HG03175 (cell line): ENCODE measurements at regions not wholly inside any gene's neighbourhood (a gene's known extent, or its start where the extent isn't known, plus 50 kb on each side); places are given as distances from the start of the nearest gene placed in this dataset.

Experiments
- ATAC-seq: cut with Tn5 transposase; IDR thresholded peaks from one replicate; pipeline ENCODE4 v1.9.1; 2021; ENCODE audit warnings: mild to moderate bottlenecking, moderate library complexity; ENCODE audit not compliant: unreplicated experiment

DNA sequence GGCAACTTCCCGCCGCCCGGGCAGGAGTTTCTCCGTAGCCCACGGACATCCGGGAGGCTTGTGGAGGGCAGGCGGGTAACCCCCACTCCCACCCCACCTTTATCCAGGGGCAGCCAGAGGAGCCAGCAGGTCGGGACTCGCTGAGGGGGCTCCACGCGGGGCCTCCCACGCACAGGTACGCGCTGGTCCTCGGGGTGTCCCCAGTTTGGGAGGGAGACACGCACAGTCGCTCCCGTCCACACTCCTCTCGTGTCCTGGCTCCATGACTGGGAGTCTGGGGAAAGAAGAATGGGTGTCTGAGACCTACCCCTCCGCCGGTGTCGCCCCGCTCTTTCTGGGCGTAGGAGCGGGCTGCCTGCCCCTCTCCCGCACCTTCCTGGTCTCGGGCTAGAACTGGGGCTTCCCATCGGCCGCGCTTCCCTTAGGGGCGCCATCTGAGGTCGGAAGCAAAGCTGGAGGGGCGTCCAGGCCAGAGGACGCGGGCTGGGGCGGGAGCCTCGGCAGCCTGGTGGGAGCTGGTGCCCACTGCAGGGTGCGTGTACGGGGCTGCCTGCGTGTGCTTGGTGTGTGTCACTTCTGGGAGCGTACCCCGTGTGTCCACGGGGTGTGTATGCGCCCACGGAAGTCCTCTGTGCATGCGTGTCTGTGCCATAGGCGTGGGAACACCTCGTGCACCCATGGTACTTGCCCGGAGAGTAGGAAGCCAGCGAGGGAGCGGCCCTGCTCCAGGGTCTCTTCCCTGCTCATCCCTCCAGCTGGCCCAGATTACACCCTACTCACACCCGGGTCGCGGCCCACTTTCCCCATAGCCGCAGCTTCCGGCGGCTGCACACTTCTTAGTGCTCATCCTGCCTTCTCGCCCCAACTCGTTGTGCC is 73.0 kb upstream of the LEP start:
- ATAC-seq = no peak

DNA sequence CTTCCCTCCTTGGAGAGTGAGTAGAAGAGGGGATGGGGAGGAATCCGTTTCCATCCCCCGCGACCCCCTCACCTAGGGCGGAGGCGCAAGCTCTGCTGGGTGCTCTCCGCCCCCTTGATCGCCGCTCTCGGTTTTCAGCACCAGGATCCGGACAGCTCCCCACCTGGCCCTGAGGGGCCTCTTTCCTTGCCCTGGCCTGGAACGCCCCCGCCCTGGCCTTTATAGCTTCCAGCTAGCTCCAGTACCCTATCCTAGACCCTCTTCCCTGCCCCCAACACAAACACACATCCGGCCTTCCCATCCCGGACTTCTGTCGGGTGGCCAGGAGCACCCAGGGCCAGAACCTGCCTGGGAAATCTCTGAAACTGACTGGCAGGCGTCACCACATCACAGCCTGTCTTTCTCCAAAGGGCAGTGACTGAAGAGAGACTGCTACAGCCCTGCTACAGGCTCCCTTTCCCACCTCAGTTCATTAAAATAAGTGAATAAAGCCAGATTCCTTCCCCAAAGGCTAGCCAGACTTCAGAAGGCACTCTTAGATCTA is 72.3 kb upstream of the LEP start:
- ATAC-seq = no peak

DNA sequence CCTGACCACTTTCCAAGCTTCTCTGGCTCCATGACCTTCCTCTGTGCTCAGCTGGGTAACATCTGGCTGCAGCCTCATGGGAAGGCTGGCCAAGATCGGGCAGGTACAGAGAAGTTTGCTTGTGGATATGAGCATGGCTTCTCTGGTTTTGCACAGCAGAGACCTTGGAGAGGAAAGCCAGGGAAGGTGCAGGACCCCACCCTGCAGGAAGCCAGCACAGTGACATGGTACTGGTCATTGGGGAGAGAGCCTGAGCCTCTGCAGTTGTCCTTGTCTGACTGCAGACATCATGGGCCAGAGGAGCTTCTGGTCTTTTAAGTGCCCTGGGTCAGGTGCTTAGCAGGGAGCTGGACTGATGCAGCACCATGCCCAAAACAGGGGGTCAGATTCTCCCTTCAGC is 70.6 kb upstream of the LEP start:
- ATAC-seq = no peak

DNA sequence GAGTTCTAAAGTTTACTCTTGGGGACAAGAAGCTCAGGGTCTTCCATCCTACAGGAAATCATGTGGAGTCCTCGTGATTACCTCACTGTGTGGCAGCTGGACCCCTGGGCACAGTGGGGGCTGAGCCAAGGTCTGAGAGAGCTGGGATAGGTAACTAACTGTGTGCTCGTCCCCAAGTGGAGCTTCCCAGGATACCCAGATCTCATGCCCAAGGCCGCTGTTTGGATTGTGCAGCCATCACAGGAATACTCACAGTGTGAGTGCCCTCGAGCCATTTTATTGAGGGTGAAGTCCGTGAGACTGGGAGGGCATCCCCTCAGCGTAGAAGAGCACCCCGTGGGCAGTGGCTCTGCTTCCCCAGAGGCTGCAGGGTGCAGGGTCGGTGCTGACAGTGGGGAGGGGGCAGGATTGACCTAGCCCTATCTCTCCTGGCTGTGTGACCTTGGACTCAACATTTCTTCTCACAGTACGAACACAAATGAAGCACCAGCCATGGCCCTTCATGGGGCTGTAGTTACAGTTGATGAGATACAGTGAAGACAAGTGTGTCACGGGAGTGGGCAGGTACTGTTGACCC is 69.6 kb upstream of the LEP start:
- no peak for ATAC-seq

DNA sequence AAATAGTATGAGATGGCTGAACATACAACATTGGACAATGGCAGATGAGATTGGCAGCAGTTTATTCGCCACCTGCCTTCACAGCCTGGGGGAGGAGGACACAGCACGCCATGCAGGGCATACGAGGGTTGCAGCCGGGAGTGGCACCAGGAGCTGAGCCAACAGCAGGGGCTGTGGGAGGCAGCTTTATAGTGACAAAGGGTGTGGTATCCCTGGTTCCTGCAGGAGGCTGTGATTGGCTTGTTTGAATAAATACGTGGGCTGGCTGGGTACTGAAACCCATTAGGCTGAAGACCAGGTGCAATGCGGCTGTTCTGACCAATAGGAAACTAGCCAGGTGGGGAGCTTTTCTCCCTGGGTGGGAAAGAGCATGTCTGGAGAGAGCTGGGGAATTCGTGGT is 68.9 kb upstream of the LEP start:
- ATAC-seq = no peak

DNA sequence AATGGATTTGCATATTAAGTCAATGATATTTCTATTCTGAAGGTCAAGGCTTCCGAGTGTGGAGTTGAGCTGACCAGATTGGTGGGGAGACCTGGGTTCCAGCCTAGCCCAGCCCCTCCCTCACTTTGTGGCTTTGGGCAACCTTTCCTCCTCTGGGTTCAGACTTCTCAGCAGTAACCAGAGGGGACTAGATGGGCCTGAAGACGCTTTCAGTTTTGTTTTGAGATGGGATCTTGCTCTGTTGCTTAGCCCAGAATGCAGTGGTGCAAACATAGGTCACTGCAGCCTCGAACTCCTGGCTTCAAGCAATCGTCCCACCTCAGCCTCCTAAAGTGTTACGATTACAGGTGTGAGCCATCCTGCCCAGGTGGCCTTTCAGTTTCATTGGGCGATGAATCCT is 68.1 kb upstream of the LEP start:
- ATAC-seq = no peak

DNA sequence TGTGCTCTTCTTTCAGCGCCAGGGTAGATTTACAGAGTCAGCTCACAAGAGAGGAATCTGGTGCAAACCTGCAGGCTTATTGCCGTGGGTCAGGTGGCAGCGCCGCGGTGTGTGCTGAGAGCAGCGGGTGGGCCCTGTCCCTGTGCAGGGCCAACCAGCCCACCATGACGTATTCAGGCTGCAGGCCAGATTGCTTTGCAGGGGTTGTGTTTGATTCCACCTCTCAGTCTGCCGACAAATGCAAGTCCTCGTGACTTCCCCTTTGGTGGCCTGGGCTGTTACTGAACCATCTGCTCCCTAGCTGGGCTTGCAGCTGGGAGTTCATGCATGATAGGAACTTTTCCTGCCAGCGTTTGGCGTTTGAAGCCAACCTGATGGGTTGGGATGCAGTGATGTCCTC is 66.7 kb upstream of the LEP start:
- no peak for ATAC-seq

DNA sequence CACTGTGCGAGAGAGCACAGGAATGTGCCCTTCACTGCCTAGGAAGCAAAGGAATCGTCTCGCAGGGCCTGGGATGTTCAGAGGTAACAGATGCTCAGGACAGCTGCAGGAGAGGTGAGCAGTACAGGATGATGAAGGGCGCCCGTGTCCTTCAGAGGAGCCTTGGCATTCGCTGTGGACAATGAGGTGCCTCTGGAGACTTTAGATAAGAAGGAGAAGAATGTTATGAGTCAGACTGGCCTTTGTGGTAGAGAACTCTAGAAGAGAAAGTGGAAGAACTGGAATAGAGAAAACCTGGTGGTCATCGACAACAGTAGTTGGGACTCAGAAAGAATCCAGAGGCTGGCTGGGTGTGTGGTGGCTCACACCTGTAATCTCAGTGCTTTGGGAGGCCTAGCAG is 64.4 kb upstream of the LEP start:
- no peak for ATAC-seq

DNA sequence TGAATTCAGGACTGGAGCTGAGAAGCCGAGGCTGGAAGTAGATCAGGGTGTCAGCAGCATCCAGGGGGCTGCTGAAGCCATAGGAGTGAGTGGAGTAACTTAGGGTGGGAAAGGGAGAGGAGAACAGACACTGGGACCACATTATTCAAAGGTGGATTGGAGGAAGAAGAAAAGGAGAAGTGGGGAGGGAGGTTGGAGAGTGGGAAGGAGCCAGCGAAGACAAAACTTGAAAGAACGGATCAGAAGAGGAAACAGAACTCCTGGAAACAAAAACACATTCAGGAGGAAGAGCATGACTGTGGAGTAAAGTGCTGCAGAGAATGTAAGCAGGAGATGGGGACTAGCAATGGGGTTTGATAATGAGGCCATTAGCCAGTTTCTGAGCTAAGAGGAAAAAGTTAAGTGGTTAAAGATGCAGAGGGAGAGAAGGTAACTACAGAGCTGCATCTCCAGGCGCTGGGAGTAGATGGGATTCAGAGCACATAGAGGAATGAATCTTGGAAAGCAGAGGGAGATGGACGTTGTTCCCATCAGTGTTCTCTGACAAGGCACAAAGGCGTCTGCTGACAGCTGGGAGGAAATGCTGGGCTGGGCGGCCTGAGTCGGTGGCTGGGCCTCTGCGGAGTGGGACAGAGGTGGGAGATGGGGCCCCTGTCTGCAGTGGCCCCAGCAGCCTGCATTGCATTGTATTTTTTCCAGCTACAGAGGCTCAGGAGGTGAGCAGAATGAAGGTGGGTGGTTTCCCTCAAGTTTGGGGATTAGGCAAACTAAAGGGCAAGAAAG is 63.1 kb upstream of the LEP start:
- ATAC-seq = no peak

DNA sequence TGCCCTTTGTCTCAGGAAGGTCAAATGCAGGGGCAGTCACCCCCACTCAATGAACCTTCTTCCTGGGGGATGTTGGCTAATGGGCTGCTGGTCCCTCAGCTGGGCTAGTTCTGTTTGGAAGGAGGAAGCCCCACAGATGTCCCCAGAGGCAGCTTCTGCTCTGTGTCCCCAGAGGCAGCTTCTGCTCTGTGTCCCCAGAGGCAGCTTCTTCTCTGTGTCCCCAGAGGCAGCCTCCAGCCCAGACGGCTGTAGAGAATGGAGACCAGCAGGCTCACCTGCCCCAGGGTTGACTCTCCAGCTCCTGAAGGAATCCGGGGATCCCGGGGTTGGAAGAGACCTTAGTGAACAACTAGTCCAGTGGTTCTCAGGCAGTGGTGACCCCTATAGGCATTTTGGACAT is 62.5 kb upstream of the LEP start:
- no peak for ATAC-seq

DNA sequence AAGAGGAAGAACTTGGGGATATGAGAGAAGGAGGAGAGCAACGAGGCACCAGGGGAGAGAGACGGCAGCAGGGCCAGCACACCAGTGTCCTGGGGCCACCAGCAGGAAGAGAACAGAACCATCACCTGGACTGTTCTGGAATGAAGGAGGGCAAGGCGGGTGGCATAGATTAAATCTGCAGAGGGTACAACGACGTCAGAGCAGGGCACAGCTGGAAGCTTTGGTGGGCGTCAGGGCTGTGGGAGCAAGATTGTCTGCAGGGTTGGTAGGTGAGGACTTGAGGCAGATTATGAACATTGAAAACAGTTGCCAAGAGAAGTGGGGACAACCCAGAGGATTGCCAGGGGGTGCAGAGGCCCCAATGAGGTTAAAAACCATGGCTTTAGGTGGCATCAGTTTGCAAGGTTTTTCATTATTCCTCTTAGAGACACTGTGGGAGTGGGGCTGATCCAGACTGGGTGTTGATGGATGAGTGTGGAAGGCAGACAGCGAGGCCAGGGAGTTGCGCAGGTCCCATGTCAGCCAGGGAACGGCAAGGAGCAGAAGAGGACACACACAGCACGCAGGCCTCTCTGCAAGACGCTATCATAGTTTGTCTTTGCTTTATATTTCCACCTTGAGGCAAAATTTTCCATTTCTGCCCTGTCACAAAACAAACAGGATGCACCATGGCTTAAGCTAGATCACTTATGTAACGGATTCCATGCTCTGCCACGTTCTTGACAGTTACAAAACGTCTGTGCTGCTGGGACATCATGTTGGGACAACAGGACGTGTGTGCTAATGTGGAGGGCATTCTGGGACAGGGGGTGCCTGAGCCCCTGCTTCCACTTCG is 52.5 kb upstream of the LEP start:
- ATAC-seq = no peak

DNA sequence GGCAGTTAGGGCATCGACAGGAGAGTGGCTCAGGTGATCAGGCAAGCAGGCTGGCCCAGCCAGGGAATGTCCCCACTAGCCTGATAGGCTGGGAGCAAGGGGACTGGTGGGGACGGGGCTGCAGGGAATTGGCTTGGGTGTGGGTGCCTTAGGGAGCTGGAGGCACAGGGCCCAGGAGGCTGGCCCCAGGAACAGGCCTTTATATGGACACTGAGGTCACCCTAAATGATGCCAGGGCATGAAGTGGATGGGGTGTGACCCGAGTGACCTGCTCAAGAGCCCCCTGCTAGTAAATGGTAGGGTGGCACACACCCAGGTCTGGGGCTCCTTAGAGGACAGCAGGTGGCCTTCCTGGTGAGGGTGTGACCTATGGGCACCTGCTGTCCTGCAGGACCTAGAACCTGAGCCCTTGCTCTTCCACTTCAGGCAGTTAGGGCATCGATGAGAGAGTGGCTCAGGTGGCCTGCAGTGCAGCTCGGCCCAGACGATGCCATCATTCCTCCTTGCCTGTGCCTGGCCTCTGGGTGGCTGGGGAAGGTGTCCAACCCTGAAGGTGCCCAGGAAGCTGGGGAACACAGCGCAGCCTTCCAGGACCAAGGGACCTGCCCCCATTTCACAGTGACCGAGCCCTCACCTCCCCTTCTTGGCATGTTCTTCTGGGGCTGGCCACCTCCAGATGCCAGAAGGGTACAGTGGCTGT is 51.7 kb upstream of the LEP start:
- no peak for ATAC-seq

DNA sequence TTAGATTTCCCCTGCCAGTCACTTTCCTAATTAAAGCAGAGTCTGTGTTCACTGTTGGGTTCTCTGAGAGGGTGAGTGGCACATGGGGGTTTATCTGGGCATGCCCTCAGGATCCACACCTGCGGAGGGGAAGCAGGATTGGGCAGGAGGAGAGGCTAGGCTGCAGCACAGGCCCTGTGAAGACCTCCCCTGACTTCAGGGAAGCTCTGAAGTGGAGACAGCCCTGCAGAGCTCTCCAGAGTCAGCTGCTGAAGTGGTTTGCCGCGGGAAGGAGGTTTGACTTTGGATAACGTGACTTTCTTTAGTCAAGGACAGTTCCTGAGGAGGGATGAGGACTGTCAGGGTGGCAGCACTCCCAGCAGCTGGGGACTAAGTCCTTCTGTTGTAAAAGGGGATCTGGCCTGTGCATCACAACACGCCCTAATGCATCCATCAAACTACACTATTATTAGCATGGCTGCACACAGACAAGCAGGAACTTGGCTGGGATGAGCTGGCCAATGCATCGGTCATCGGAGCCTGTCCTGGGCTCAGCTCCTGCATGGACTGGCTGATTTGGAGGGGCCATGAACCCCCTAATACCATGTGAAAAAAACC is 50.9 kb upstream of the LEP start:
- no peak for ATAC-seq

DNA sequence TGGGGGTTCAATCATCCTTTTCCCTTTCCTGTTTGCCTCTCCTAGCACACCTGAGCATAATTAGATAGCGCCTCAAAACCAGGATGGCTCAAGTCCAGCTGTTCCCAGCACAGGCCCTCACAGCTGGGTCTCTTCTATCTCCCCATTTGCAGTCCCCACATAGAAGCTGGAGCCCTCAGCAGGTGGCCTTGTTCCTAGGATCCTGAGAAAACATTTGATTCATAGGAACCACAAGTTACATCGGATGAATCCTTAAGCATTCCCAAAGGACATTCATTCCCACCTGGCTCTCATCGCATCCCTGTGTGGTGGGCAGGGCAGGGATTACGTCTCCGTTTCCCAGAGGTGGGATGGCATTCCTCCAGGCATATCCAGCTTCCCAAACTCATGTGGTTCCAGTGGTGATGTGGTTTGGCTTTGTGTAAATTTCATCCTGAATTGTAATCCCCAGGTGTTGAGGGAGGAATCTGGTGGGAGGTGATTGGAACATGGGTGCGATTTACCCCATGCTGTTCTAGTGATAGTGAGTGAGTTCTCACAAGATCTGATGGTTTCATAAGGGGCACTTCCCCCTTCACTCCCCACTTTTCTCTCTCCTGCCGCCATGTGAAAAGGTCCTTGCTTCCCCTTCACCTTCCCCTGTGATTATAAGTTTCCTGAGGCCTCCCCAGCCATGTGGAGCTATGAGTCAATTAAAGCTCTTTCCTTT is 49.8 kb upstream of the LEP start:
- ATAC-seq = no peak
